Left lung (tissue), 4 donors: ENCODE measurements at regions not wholly inside any gene's neighbourhood (a gene's known extent, or its start where the extent isn't known, plus 50 kb on each side); places are given as distances from the start of the nearest gene placed in this dataset.

Experiments
- ATAC-seq: fragments of 200-7000 bp; cut with Tn5 transposase; one replicate; pipeline ENCODE4 v1.9.1; 2020; ENCODE audit warnings: moderate library complexity
- DNase-seq, 4 donors: peaks; one replicate each; pipeline ENCODE4 v3.0.0-alpha.2; 2013 to 2020
- H3K27ac ChIP-seq, 2 donors: fragments of 200-600 bp; sonication (generic) in 1 of 2; one replicate each; pipeline versions ENCODE4 v1.5.0 to v1.8.0; 2020 to 2021
- H3K27me3 ChIP-seq, 2 donors: fragments of 200-600 bp; sonication (generic) in 1 of 2; one replicate each; pipeline versions ENCODE4 v1.5.0 to v1.8.0; 2020 to 2021
- H3K36me3 ChIP-seq, 2 donors: fragments of 200-600 bp; sonication (generic) in 1 of 2; one replicate each; pipeline versions ENCODE4 v1.5.0 to v1.8.0; 2020 to 2021
- H3K4me1 ChIP-seq, 2 donors: fragments of 200-600 bp; one replicate each; pipeline ENCODE4 v1.8.0; 2021
- H3K4me3 ChIP-seq, 2 donors: fragments of 200-600 bp; sonication (generic) in 1 of 2; one replicate each; pipeline versions ENCODE4 v1.5.0 to v1.8.0; 2020 to 2021; ENCODE audit warnings: mild to moderate bottlenecking in 1 of 2
- H3K9me3 ChIP-seq, 2 donors: fragments of 200-600 bp; sonication (generic) in 1 of 2; one replicate each; pipeline versions ENCODE4 v1.5.0 to v1.8.0; 2020 to 2021
- CTCF ChIP-seq, 2 donors: fragments of 200-600 bp; sonication (generic) in 1 of 2; IDR thresholded peaks; one replicate each; pipeline versions ENCODE4 v1.5.0 to v1.8.0; 2021; ENCODE audit warnings: antibody characterized with exemption in 2 of 2
- intact Hi-C, 2 donors: fragments of 100-400 bp; cut with DNase I; formaldehyde crosslinking; loops; one replicate each; pipeline versions ENCODE4 v1.11.2 to v1.14.2; 2022
- donor health status: DM: no; HTN: yes; CAD: no.
- donor health status: DM: no; HTN: no; CAD: no.

- intact Hi-C loops: no loop called here
- Histone ChIP-seq H3K9me3 (no peaks in the 10 kb centered on the region), H3K4me1 (no peaks in the 10 kb centered on the region), H3K4me3 (no peak overlapping the region), H3K27ac (no peak overlapping the region), H3K36me3 (no peaks in the 10 kb centered on the region), H3K27me3 (no peaks in the 10 kb centered on the region)
- ATAC-seq (no peak), DNase-seq (no peak)
- TF ChIP-seq CTCF (IDR thresholded peaks at IDR 0.05): no peak
These were observed 1151.0 kb downstream of the DIAPH3 start for GRCh38 chr13:59012731-59013130.

GRCh38 chr13:59016250-59016649 is 1147.5 kb downstream of the DIAPH3 start:
- no peaks in the 10 kb centered on the region for H3K36me3 ChIP-seq
- intact Hi-C loops: no loop called here
- H3K27me3 ChIP-seq: no peaks in the 10 kb centered on the region
- no peaks in the 10 kb centered on the region for H3K4me1 ChIP-seq
- no peak overlapping the region for H3K4me3 ChIP-seq
- ATAC-seq: no peak
- DNase-seq: no peak
- no peaks in the 10 kb centered on the region for H3K9me3 ChIP-seq
- H3K27ac ChIP-seq: no peak overlapping the region
- TF ChIP-seq CTCF (IDR thresholded peaks at IDR 0.05): no peak

GRCh38 chr13:59024434-59024833 is 1139.3 kb downstream of the DIAPH3 start:
- no peak for DNase-seq
- no peak for ATAC-seq
- H3K4me1 ChIP-seq: no peaks in the 10 kb centered on the region
- no peak for TF ChIP-seq CTCF (IDR thresholded peaks at IDR 0.05)
- peaks cover 0 to 2% of the 10 kb centered on the region in 2 donors for H3K9me3 ChIP-seq
- no peaks in the 10 kb centered on the region for H3K27me3 ChIP-seq
- no peak overlapping the region for H3K27ac ChIP-seq
- no peak overlapping the region for H3K4me3 ChIP-seq
- intact Hi-C loops: no loop called here
- H3K36me3 ChIP-seq: no peaks in the 10 kb centered on the region

- no peak for DNase-seq
- Histone ChIP-seq H3K4me1 (no peaks in the 10 kb centered on the region), H3K36me3 (no peaks in the 10 kb centered on the region), H3K27ac (no peak overlapping the region), H3K4me3 (no peak overlapping the region), H3K27me3 (no peaks in the 10 kb centered on the region), H3K9me3 (peaks cover 0 to 5% of the 10 kb centered on the region in 2 donors)
- no peak for ATAC-seq
- no peak for TF ChIP-seq CTCF (IDR thresholded peaks at IDR 0.05)
- intact Hi-C loops: no loop called here
These were observed 1129.5 kb downstream of the DIAPH3 start for GRCh38 chr13:59034198-59034597.

GRCh38 chr13:59038824-59039223 is 1124.9 kb downstream of the DIAPH3 start:
- H3K36me3 ChIP-seq: no peaks in the 10 kb centered on the region
- ATAC-seq: no peak
- H3K27ac ChIP-seq: no peak overlapping the region
- H3K4me3 ChIP-seq: no peak overlapping the region
- DNase-seq: no peak
- no peaks in the 10 kb centered on the region for H3K27me3 ChIP-seq
- peaks cover 0 to 2% of the 10 kb centered on the region in 2 donors for H3K9me3 ChIP-seq
- no peak for TF ChIP-seq CTCF (IDR thresholded peaks at IDR 0.05)
- H3K4me1 ChIP-seq: no peaks in the 10 kb centered on the region
- intact Hi-C loops: no loop called here
